HCT116 (cell line): ENCODE measurements at regions not wholly inside any gene's neighbourhood (a gene's known extent, or its start where the extent isn't known, plus 50 kb on each side); places are given as distances from the start of the nearest gene placed in this dataset.

ENCODE experiments used
- ATAC-seq: fragments of 200-7000 bp; cut with Tn5 transposase; 2 replicates; pipeline ENCODE4 v1.9.1; 2020; ENCODE audit warnings: mild to moderate bottlenecking, moderate library complexity
- BruUV-seq: library from RNA; stranded (reverse); fragments of 400-500 nt; replicated peaks from 2 replicates; lab custom pipeline; 2021; lab: Mats Ljungman, UMichigan
- CTCF ChIA-PET: fragments of 300-600 bp; sonication (Branson Sonifier 250); formaldehyde crosslinking; loops from one replicate; lab custom pipeline; 2021; ENCODE audit warnings: antibody characterized with exemption; lab: Charles Lee
- POLR2A ChIA-PET: fragments of 300-600, 350-600 bp; sonication (Branson Sonifier 250); formaldehyde crosslinking; loops from one replicate; lab custom pipeline; 2021; ENCODE audit warnings: antibody characterized with exemption; lab: Charles Lee
- RAD21 ChIA-PET, 2 experiments: fragments of 300-600 bp; sonication (Branson Sonifier 250); formaldehyde crosslinking; loops; one replicate each; lab custom pipeline; 2023; ENCODE audit warnings: low total read pairs in 2 of 2; ENCODE audit not compliant: uncharacterized antibody in 2 of 2, unreplicated experiment in 2 of 2, low non-redundant PET in 1 of 2; lab: Charles Lee
- DNase-seq: peaks from one replicate; pipeline ENCODE4 v3.0.0-alpha.2; 2010; ENCODE audit warnings: low read depth, low spot score
- H2AFZ ChIP-seq: fragments of 200-600 bp; shearing (Covaris generic), sonication (generic); 2 replicates; pipeline ENCODE4 v1.6.1; 2017; ENCODE audit warnings: low read depth, mixed run types, mixed read lengths, antibody characterized with exemption, low read length; ENCODE audit not compliant: poor library complexity, severe bottlenecking
- H3K27ac ChIP-seq: 2 replicates; pipeline ENCODE4 v1.5.1; 2012; ENCODE audit warnings: low read depth, low read length
- H3K27me3 ChIP-seq: fragments of 200-600 bp; sonication (generic); 2 replicates; pipeline ENCODE4 v1.6.1; 2016; ENCODE audit warnings: mixed run types, low read length, mixed read lengths; ENCODE audit not compliant: insufficient read depth
- H3K36me3 ChIP-seq, 2 experiments: fragments of 200-500 bp in 1 of 2; fragments of 200-600 bp in 1 of 2; sonication (Bioruptor generic) in 1 of 2; sonication (generic) in 1 of 2; 2 replicates each; pipeline versions ENCODE4 v1.5.1 to v1.6.1; 2014 to 2016; ENCODE audit warnings: low read length in 2 of 2, inconsistent platforms in 1 of 2, mixed read lengths in 1 of 2, mixed run types in 1 of 2; ENCODE audit not compliant: insufficient read depth in 2 of 2, control insufficient read depth in 1 of 2
- H3K4me1 ChIP-seq, 2 experiments: fragments of 200-600 bp in 1 of 2; sonication (generic) in 1 of 2; 2 replicates each; pipeline versions ENCODE4 v1.5.1 to v1.6.1; 2012 to 2017; ENCODE audit warnings: low read length in 2 of 2, inconsistent platforms in 1 of 2, mild to moderate bottlenecking in 1 of 2, mixed read lengths in 1 of 2, mixed run types in 1 of 2, moderate library complexity in 1 of 2; ENCODE audit not compliant: insufficient read depth in 2 of 2, control insufficient read depth in 1 of 2
- H3K4me2 ChIP-seq: fragments of 200-600 bp; sonication (generic); 2 replicates; pipeline ENCODE4 v1.6.1; 2017; ENCODE audit warnings: mixed run types, low read length, mixed read lengths
- H3K4me3 ChIP-seq, 2 experiments: fragments of 200-600 bp in 1 of 2; sonication (generic) in 1 of 2; replicated peaks in 1 of 2; 2 replicates each; pipeline ENCODE4 v1.5.1; 2011 to 2016; ENCODE audit warnings: low read length in 2 of 2, control low read depth in 1 of 2, low read depth in 1 of 2, mild to moderate bottlenecking in 1 of 2, mixed read lengths in 1 of 2, mixed run types in 1 of 2
- H3K79me2 ChIP-seq: fragments of 200-600 bp; sonication (generic); 2 replicates; pipeline ENCODE4 v1.6.1; 2017; ENCODE audit warnings: mild to moderate bottlenecking, mixed run types, low read length, moderate library complexity, mixed read lengths; ENCODE audit not compliant: insufficient read depth
- H3K9ac ChIP-seq: fragments of 200-600 bp; sonication (generic); 2 replicates; pipeline ENCODE4 v1.6.1; 2016; ENCODE audit warnings: low read length, mixed read lengths
- H3K9me2 ChIP-seq: fragments of 200-600 bp; sonication (generic), shearing (Covaris generic); 2 replicates; pipeline ENCODE4 v1.6.1; 2017; ENCODE audit warnings: mixed run types, mild to moderate bottlenecking, moderate library complexity; ENCODE audit not compliant: insufficient read depth
- H3K9me3 ChIP-seq, 2 experiments: fragments of 200-500 bp in 1 of 2; fragments of 200-600 bp in 1 of 2; sonication (Bioruptor generic) in 1 of 2; sonication (generic) in 1 of 2; 2 replicates each; pipeline ENCODE4 v1.6.1; 2014 to 2017; ENCODE audit warnings: low read length in 2 of 2, mixed read lengths in 2 of 2, inconsistent platforms in 1 of 2, low read depth in 1 of 2, mild to moderate bottlenecking in 1 of 2, mixed run types in 1 of 2, moderate library complexity in 1 of 2; ENCODE audit not compliant: control insufficient read depth in 1 of 2, insufficient read depth in 1 of 2
- H4K20me1 ChIP-seq: fragments of 200-600 bp; sonication (generic), shearing (Covaris generic); 2 replicates; pipeline ENCODE4 v1.6.1; 2017; ENCODE audit warnings: mixed run types, mild to moderate bottlenecking, moderate library complexity; ENCODE audit not compliant: insufficient read depth
- CBX3 ChIP-seq: IDR thresholded peaks from 2 replicates; pipeline ENCODE4 v1.6.1; 2012; ENCODE audit warnings: low read depth
- REST ChIP-seq: IDR thresholded peaks from 2 replicates; pipeline ENCODE4 v1.6.1; 2012; ENCODE audit warnings: low read depth
- SP1 ChIP-seq: IDR thresholded peaks from 2 replicates; pipeline ENCODE4 v1.6.1; 2012; ENCODE audit warnings: low read depth
- SRF ChIP-seq: IDR thresholded peaks from 2 replicates; pipeline ENCODE4 v1.6.1; 2012; ENCODE audit warnings: low read depth
- intact Hi-C: fragments of 100-400 bp; cut with micrococcal nuclease; formaldehyde crosslinking; loops from 2 replicates; pipeline ENCODE4 v1.10.0; 2022

GRCh38 chr5:117131876-117132275 is 557.3 kb upstream of the SEMA6A start (continued):
- no peak for TF ChIP-seq REST

- TF ChIP-seq SRF (no peak), CBX3 (no peak), SP1 (no peak)
- TF ChIP-seq, all 23 proteins: peak for 0
- ChIA-PET CTCF (no interaction called here), RAD21 (no interaction called here), POLR2A (no interaction called here)
- Histone ChIP-seq H3K9me3 (no peaks in the 10 kb centered on the region), H3K4me3 (no peak overlapping the region), H3K9me2 (no peaks in the 10 kb centered on the region), H3K27ac (no peak overlapping the region), H3K36me3 (no peaks in the 10 kb centered on the region), H3K27me3 (no peaks in the 10 kb centered on the region), H3K4me1 (no peaks in the 10 kb centered on the region), H3K4me2 (no peak overlapping the region), H3K9ac (no peak overlapping the region), H2AFZ (no peak overlapping the region), H4K20me1 (no peaks in the 10 kb centered on the region), H3K79me2 (no peaks in the 10 kb centered on the region)
- BruUV-seq = no TSS peak
- intact Hi-C loops = no loop called here
- DNase-seq = no peak
- no peak for ATAC-seq
Measured at GRCh38 chr5:117131048-117131679, 556.5 kb upstream of the SEMA6A start.
